ENCODE measurements at regions not wholly inside any gene's neighbourhood (a gene's known extent, or its start where the extent isn't known, plus 50 kb on each side); places are given as distances from the start of the nearest gene placed in this dataset.
"Not testable (repeated sequence)": the region's sequence is repeated elsewhere in the genome, so short reads cannot be mapped to it uniquely, and the experiment has no call there.

DNA sequence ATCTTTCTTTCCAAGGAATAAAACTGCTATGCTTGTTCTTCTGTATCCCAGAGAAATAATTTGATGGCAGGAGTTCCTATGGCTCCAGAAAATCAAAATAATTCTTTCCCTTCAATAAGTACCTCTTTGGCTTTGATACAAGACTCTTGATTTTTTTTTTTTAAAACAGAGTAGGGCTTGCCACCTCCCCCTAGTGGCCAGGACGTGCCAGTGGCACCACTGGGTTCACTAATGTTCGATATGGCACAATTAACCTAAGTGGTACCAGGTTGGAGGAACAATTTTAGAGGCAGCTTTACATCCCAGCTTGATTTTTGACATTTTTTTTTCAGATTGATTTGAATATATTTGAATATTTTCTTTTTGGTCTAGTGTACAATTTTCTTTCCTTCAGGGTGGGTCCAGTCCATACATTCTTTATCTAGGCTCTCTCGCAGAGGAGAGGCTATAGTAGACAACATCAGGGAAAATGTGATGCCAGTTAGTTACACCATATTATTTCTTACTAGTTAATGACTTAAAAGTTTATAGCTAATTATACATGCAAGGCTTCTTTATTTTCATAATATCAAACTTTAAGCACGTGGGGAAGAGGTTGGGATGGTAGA is 330.9 kb downstream of the S1PR1 start:
- peak; percentile 11 to 45 for DNase-seq

DNA sequence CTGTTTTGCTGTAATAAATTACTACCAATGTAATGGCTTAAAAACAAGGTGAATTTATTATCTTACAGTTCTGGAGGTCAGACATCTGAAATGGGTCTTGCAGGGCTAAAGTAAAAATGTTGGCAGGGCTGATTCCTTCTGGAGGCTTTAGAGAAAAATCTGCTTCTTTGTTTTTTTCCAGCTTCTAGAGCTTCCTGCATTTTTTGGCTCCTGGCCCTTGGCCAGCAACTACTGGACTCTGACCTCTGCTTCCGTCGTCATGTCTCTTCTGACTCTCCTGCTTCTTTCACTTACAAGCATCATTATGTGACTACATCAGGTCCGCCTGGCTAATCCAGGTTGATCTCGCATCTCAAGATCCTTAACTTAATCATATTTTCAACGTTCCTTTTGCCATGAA is 350.9 kb downstream of the S1PR1 start:
- no peak for DNase-seq

DNA sequence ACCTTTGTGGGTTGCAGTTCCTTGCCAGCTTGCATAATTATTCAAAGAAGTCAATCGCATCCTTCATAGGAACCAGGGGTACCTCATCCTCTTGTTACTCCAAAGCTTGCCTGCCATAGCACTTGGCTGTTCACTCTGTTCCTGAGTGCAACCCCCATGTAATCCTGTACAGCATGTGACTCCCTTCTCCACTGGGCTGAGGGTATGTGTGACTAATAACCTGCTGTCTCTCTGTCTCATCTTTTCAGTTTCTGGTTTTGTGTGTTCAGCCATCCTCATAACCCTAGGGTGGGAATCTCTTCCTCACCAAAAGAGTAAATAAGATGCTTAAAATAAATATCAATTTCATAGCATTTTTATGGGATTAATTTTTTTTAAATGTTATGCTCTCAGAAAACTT is 351.9 kb downstream of the S1PR1 start:
- DNase-seq: no peak

DNA sequence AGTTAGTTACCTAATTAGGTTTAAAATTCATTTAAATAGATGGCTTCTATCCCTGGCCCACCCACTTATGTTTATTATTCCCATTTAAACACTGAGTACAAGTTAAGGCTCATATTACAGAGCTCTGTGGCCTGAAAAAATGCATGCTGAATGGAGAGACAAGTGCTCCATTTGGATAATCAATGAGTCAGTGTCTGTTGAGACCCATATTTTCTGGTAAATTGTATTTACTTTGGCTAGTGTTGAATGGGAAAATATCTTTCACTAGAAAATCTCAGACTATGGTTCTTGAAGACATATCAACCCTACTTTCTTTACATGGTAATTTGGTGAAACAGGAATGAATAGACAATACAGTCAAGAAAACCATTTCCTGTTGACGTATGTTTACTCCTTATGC is 356.0 kb downstream of the S1PR1 start:
- no peak for DNase-seq

DNA sequence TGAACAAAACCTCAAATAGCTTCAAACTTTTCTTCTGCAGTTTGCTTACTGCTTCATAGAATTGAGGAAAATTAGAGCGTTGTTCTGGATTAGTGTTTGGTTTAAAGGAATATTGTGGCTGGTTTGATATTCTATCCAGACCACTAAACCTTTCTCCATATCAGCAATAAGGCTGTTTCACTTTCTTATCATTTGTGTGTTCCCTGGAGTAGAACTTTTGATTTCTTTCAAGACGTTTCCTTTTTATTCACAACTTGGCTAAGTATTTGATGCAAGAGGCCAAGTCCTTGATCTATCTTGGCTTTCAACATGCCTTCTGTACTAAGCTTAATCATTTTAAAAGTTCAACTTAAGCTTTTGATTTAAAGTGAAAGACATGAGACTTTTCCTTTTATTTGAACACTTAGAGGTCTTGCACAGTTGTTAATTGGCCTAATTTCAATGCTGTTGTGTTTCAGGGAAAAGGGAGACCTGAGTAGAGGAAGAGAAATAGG is 359.1 kb downstream of the S1PR1 start:
- DNase-seq: no peak

DNA sequence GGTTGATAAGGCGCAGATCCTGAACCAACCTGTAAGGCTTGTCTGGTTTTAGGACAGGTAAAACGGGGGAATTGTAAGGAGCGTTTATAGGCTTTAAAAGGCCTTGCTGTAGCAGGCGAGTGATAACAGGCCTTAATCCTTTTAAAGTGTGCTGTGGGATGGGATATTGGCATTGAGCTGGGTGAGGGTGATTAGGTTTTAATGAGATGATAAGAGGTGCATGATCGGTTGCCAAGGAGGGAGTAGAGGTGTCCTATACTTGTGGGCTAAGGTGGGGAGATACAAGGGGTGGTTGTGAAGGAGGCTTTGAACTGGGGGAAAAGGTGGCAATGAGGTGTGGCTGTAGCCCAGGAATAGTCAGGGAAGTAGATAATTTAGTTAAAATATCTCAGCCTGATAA is 363.8 kb downstream of the S1PR1 start:
- DNase-seq: not testable (repeated sequence)

DNA sequence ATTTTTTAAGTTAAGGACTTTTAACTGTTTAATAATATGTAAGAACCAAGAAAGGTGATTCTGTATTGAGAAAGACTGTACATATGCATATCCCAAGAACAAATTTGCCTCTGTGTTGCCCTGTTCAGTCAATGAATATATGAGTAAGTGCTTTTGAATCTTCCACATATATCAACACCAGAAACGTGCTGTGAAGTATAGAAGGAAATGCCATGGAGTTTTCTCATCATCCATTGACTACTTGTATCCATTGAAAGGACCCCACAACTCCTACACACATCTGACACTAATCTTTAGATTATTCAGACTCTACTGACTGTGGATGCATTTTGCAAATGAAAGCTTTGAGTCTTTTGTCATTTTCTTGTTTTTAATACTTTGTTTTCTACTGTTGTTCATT is 366.9 kb downstream of the S1PR1 start:
- no peak for DNase-seq

DNA sequence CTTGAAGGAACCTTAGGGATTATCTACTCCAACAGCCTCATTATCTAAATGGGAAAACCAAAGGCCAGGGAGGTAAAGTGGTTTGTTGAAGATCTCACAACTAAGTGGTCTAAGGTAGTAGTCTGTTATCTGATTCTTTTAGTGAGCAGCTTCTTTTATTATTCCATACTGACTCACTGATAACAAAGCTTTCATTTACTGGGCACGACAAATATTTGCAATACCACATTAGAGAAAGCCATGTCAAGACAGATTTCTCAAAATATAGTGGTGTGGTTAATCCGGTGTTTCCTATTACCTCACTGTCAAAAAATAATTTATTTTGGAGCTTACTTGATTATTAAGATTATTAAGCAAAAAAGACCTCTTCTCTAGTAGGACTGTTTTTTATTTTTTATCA is 369.1 kb downstream of the S1PR1 start:
- no peak for DNase-seq

DNA sequence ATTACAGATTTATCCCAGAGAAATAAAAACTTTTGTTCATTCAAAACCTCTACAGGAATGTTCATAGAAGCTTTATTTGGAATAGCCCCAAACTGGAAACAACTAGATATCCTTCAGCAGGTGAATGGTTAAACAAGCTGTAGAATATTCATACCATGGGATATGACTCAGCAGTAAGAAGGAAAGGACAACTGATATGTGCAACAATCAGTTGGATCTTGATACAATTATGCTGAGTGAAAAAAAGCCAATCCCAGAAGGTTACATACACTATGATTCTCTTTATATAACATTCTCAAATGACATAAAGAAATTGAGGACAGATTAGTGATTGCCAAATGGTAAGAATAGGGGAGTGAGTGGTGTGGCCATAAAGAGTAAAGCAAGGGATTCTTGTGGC is 376.7 kb downstream of the S1PR1 start:
- no peak for DNase-seq

DNA sequence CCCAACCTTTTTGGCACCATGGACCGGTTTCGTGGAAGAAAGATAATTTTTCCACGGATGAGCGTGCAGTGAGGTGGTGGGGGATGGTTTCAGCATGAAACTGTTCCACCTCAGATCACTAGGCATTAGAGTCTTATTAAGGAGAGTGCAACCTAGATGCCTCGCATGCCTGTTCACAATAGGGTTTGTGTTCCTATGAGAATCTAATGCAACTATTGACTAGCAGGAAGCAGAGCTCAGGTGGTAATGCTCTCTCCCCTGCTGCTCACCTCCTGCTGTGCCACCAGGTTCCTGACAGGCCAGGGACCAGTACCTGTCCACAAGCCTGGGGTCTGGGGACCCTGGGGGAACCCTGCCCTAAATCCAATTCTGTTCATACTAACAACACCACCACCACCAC is 377.8 kb downstream of the OLFM3 start:
- DNase-seq: no peak

DNA sequence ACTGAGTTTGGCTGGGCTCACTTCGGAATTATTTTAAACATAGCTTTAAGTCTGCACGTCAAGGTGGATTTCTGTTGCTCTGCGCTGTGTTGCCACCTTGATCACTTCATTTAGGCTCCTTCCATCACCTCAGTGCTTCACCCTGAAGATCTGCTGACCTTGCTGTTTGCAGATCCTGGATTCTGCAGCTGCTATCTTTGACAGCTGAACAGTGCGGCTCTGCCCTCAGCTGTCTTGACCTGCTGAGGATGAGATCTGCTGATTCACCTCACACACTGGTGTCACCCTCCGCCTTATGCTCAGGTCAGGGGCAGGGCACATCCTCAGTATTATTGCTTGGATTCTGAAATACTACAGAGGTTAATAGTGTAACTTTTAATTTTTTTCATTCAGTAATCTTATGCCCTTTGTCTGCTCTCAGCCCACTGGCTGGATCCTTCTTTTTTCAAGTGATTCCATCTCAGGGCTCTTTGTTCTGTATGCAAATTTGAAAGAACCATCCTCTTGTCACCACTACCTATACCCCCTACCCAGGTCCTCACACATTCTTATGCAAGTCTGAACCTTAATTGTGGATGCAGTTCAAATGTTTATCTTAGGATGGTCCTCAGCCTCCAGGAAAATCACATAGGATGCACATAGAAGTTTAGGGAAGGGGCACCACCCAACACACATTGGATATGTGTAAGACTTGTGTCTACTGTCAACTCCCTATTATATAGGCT is 364.0 kb downstream of the OLFM3 start:
- no peak for DNase-seq

DNA sequence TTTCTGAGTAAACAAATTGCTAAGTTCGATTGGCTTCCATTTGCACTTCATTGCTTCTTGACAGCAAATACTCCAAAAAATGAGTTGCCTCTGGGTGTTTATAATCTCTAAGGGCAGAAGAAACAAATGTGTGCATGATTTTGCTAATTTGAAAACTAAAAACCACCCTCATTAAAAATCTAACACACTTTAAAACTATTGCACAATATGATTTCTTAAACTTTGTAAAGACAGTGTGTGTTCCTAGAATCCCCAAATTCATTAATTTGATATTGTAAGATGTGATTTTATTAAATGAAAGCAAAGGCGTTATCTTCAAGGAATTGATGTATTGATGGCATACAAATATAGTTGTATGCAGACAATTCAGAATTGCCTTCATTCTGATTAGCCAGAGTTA is 350.9 kb downstream of the OLFM3 start:
- no peak for DNase-seq

DNA sequence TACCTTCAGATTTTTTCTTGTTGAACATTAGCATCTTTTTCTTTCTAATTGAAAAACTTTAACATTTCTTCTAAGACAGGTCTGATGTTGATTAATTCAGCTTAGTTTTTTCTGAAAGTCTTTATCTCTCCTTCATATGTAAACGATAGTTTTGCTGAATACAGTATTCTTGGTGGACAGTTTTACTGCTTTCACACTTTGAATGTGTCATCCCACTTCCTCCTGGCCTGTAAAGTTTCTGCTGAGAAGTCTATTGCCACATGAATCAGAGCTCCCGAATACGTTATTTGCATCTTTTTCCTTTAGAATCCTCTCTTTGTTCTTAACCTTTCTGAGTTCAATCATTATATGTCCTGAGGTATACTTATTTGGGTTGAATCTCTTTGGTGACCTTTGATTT is 344.2 kb downstream of the OLFM3 start:
- DNase-seq: no peak

DNA sequence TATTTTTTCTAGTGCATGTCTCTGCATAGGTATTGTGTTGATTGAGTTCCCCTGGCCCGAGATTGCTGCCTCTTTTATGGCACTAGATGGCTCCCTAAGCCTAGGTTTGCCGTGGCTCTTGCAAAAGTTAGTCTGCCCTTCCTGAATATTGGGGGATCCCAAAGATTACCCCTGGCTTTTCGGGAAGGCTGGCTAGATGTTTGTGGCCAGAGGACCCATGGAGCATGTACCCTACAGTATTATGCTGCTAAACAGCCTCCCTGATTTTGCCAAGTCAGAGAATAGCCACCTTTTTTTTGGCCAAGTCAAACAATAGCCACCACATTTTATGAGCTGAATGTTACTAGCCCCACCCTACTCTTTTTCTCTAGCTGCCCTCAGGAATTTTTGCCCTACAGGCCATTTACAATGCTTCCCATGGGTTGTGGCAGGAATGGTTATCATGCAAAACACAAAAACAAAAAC is 343.2 kb downstream of the OLFM3 start:
- DNase-seq: no peak

DNA sequence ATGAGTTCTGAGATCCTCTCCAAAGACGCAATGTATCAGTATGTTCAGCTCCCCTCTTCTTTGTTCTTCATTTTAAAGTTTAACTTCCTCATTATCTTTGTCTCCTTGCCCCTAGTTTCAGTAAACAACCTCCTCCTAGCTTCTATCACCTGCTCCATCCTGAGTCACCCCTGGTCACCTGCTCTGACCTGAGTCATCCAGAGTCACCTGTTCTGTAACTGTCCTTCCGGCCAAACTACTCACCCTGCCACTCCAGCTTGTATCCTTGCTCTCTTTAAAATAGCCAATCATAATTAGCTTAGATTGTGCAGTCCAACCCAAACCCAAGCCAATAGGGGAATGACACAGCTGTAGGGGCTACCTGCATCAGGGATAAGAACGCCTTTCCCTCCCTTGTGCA is 332.0 kb downstream of the OLFM3 start:
- DNase-seq: no peak

DNA sequence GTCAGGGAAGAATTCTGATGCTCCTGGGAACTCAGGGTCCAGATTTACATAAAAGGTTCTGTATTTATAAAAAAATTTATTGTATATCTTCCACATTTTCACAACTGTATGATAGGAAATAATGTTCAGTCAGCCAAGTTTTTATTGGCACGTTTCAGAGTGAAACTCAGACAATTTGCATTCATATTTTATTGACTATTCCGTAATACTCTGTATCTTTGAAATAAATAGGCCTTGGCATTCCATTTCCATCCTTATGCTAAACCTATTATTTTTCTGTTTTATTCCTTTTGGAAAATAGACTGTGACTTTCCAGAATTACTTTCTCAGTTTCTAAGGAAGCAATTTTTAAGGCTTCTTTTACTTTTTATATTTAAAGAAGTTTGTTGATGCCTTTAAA is 329.0 kb downstream of the OLFM3 start:
- DNase-seq: no peak

DNA sequence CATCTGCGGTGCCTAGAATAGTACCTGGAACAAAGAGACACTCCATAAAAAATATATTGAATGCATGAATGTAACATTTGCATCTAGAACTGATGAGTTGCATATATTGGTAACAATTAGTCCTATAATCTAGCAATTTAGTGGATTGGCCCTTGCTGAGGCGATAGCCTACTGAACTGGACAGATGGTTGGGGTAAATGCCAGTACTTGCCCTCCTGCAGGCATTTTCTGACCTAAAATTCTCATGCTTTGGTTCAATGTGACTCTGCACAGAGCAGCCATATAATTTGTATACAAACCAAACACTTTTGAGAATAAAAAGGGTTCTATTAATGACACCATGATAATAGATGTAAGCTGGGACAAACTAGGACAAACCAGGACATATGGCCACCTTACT is 313.6 kb downstream of the OLFM3 start:
- no peak for DNase-seq

DNA sequence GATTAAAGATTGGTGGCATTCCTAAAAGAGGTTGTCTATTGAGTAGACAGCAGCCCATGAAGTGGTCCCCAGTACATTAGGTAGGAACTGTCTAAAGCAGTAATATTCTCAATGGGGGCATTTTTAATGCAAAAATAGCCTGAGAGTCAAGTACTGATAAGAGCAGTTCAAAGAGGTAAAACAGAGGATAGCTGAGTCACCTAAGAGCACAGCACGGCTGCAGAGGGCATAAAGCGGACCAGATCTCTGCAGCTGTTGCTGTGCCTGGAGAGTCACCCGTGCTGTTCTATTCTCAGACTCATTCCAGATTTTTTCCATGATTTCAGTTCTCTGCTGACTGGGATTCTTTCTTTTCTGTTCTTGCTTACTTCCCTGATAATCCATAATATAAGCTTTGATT is 313.2 kb downstream of the OLFM3 start:
- DNase-seq: no peak

DNA sequence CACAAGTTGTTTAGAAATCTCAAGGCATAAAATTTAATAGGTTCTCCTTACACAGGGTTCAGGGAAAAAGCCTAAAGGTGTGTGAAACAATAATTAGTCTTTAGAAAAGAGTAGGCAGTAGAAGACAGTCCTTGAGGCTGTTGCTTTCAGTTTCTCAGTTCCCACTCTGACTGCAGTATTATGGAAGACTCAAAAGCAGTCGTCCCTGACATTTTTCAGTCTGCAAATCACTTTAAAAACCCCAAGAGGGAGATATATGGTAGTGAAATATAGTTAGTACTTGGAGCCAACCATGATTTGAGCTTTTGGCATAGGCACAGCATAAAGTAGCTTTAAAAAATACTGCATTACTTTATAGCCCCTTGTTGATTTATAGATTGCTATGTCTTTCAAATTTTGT is 299.7 kb downstream of the OLFM3 start:
- DNase-seq: no peak

DNA sequence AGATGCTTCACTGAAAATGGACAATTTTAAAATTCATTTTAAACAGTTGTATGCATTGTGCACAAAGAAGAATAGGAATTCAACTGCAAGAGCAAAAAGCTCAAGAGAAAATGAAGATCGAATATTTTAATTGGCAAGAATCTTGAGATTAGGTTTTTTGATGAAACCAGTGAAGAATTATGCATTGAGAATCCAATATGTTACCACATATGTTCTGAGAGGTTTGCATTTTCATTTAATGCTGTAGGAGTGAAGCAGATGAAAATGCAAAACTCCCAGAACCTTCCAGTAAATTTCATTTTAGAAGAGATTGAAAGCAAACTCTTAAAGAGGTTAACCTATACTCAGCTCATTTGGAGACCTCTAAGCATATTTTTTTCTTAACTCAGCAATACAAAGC is 298.0 kb downstream of the OLFM3 start:
- DNase-seq: no peak

DNA sequence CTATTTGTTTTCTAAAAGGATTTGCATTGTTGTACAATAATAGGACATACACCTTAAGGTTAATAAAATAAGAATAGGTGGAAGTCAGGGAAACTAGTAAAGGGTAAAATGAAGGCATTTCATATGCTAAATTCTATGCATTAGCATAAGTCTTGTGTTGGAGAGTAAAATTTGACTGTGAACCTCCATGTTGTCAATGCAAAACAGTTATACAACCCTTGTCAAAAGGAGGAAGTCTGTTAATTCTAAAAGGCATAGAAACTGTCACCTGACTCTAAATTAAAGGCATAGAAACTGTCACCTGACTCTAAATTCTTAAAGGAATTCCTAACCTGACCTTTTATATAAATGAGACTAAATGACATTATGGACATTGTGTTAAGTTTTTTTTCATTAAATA is 291.8 kb downstream of the OLFM3 start:
- no peak for DNase-seq

DNA sequence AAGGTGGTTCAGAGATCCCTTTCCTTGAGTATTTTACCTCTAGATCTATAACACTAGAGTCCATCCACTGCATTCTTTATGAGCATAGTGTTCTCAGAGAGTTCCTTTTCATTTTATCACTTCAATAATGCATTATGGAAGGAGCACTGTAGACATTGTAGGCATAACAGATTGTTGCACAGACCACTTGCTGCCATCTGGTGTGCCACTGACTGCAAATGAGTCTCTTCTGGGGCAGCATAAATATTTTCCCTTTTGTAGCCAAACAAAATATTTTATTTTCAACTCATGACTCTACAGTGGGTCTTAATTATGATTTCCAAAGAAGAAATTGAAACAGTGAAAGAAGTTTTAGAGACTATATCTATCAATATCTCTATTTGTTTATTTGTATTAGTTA is 290.4 kb downstream of the OLFM3 start:
- no peak for DNase-seq

DNA sequence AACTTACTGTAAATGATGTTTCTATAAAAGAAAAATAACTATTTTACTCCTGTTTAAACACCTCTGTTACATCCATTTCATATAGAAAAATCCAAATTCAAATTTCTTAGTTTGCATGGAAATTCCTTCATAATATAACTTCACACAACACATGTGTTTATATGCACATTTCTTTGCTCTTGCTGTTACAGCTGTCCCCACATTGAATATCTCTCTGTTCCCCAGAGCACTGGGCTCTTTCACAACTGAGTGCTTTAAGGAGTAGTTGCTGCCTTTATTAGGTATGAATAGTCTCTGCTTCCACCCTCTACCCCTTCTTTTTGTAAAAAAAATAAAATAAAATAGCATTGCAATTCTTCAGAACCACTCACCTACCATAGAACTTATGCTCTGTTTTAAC is 287.0 kb downstream of the OLFM3 start:
- DNase-seq: no peak

DNA sequence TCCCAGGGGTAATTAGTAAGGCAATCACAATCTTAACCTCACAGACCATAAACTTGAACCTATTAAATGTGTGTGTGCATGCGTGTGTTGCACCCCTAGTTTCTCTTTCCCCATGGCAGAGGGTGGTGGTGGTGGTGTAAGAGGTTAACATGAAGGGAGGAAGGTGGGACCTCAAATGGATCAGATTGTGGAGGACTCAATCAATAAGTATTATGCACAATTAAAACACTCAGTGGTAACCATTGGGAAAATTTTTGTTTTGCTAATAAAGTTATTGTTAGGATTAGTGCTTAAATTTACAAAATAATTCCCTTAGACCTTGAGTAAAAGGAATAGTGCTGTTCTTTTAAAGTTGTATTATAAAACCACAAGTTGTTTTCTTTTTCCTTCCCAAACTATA is 283.0 kb downstream of the OLFM3 start:
- no peak for DNase-seq

DNA sequence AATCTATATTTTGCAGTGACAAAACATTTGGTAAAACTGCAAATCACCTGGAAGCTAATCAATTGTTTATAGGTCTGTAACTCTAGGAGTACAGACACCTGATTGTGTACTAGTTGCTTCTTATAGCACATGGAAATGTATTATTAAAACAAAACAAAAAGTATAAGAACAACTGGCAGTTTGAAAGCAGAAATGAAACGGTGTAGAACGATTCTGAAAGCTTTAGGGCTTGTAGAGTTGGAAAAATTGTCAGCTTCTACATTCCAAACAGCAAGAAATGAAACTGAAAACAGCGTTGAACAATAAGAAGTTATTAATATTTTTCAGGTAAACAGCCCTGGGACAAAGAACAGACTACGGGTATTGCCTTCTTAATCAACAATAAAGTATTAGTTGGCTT is 273.3 kb downstream of the OLFM3 start:
- DNase-seq: no peak
